HepG2 (cell line): ENCODE measurements at regions not wholly inside any gene's neighbourhood (a gene's known extent, or its start where the extent isn't known, plus 50 kb on each side); places are given as distances from the start of the nearest gene placed in this dataset.

Experiments used
- ARNTL ChIP-seq: sonication (generic); formaldehyde crosslinking; IDR thresholded peaks from 2 replicates; pipeline ENCODE4 v1.4.0; 2020; ENCODE audit warnings: mild to moderate bottlenecking, missing genetic modification reagents
- IRX3 ChIP-seq: sonication (generic); formaldehyde crosslinking; IDR thresholded peaks from 2 replicates; pipeline ENCODE4 v1.8.1; 2023; ENCODE audit warnings: mild to moderate bottlenecking, low read depth, missing genetic modification reagents, borderline replicate concordance
- KLF15 ChIP-seq: sonication (generic); formaldehyde crosslinking; IDR thresholded peaks from 2 replicates; pipeline ENCODE4 v1.8.1; 2023; ENCODE audit warnings: borderline replicate concordance, mild to moderate bottlenecking, inconsistent platforms, missing genetic modification reagents, mixed read lengths
- LCORL ChIP-seq, 2 experiments: fragments of 450-650 bp in 1 of 2; sonication (generic) in 1 of 2; formaldehyde crosslinking in 1 of 2; IDR thresholded peaks; 2 replicates each; pipeline versions ENCODE4 v1.5.0 to v1.6.1; 2017 to 2020; ENCODE audit warnings: antibody characterized with exemption in 1 of 2, missing genetic modification reagents in 1 of 2
- MEIS2 ChIP-seq: sonication (generic); formaldehyde crosslinking; IDR thresholded peaks from 2 replicates; pipeline ENCODE4 v1.9.0; 2021; ENCODE audit warnings: mild to moderate bottlenecking, missing genetic modification reagents
- MTF1 ChIP-seq: sonication (generic); formaldehyde crosslinking; IDR thresholded peaks from 2 replicates; pipeline ENCODE4 v1.5.0; 2020; ENCODE audit warnings: missing genetic modification reagents
- ZFP36 ChIP-seq: fragments of 150-350 bp; IDR thresholded peaks from 2 replicates; pipeline ENCODE4 v1.6.1; 2018; ENCODE audit warnings: borderline replicate concordance, low read length, low read depth; ENCODE audit not compliant: partially characterized antibody
- ZNF550 ChIP-seq: sonication (generic); formaldehyde crosslinking; IDR thresholded peaks from 2 replicates; pipeline ENCODE4 v1.4.0; 2020; ENCODE audit warnings: mild to moderate bottlenecking, missing genetic modification reagents, borderline replicate concordance
- ZNF577 ChIP-seq: sonication (generic); formaldehyde crosslinking; IDR thresholded peaks from 2 replicates; pipeline ENCODE4 v1.4.0; 2020; ENCODE audit warnings: mild to moderate bottlenecking, low read depth, missing genetic modification reagents, borderline replicate concordance
- ZNF709 ChIP-seq: sonication (generic); formaldehyde crosslinking; IDR thresholded peaks from 2 replicates; pipeline ENCODE4 v1.5.0; 2020; ENCODE audit warnings: mild to moderate bottlenecking, missing genetic modification reagents
- TF ChIP-seq, protein P1 (sequence below): sonication (generic); formaldehyde crosslinking; conservative IDR thresholded peaks from 2 replicates; pipeline ENCODE4 v1.5.0; 2020; ENCODE audit warnings: missing genetic modification reagents
- TF ChIP-seq, protein P2 (sequence below): sonication (generic); formaldehyde crosslinking; IDR thresholded peaks from 2 replicates; pipeline ENCODE4 v1.4.0; 2020; ENCODE audit warnings: missing genetic modification reagents, borderline replicate concordance
- TF ChIP-seq, protein P3 (sequence below): sonication (generic); formaldehyde crosslinking; IDR thresholded peaks from 2 replicates; pipeline ENCODE4 v1.4.0; 2020; ENCODE audit warnings: mild to moderate bottlenecking, missing genetic modification reagents

DNA sequence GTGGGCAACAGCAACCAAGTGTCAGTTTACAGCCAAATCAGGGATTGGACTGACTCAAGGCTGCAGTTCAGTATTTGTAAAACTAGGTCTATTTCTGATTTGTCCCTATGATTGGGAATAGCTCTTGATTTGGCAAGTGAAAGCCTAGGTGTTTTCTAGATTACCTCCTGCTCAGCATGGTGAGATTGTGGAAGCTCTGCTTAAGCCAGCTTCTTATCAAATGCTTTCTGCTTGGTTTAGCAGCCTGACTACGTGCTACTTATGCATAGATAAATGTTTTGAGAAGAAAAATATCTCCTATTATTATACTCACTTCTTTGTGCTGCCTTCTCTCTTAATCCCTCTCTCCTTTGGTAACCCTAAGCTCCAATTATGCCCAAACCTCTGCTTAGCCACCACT lies 86.3 kb upstream of the AMOTL1 start (continued):
- no peak for TF ChIP-seq MEIS2 (CRISPR knock-in tag)
- TF ChIP-seq ZFP36 = no peak
- no peak for TF ChIP-seq ZNF577 (CRISPR knock-in tag)
- TF ChIP-seq, protein P1, sequence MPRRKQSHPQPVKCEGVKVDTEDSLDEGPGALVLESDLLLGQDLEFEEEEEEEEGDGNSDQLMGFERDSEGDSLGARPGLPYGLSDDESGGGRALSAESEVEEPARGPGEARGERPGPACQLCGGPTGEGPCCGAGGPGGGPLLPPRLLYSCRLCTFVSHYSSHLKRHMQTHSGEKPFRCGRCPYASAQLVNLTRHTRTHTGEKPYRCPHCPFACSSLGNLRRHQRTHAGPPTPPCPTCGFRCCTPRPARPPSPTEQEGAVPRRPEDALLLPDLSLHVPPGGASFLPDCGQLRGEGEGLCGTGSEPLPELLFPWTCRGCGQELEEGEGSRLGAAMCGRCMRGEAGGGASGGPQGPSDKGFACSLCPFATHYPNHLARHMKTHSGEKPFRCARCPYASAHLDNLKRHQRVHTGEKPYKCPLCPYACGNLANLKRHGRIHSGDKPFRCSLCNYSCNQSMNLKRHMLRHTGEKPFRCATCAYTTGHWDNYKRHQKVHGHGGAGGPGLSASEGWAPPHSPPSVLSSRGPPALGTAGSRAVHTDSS (CRISPR knock-in tag) = no peak
- TF ChIP-seq ZNF550 (CRISPR knock-in tag) = no peak
- no peak for TF ChIP-seq IRX3 (CRISPR knock-in tag)
- no peak for TF ChIP-seq MTF1 (CRISPR knock-in tag)
- TF ChIP-seq, protein P2, sequence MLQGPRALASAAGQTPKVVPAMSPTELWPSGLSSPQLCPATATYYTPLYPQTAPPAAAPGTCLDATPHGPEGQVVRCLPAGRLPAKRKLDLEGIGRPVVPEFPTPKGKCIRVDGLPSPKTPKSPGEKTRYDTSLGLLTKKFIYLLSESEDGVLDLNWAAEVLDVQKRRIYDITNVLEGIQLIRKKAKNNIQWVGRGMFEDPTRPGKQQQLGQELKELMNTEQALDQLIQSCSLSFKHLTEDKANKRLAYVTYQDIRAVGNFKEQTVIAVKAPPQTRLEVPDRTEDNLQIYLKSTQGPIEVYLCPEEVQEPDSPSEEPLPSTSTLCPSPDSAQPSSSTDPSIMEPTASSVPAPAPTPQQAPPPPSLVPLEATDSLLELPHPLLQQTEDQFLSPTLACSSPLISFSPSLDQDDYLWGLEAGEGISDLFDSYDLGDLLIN (CRISPR knock-in tag) = no peak
- TF ChIP-seq LCORL (IDR thresholded peaks at IDR 0.05) = no peak
- TF ChIP-seq LCORL (CRISPR knock-in tag; IDR thresholded peaks at IDR 0.05) = no peak
- TF ChIP-seq, protein P3, sequence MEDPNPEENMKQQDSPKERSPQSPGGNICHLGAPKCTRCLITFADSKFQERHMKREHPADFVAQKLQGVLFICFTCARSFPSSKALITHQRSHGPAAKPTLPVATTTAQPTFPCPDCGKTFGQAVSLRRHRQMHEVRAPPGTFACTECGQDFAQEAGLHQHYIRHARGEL (CRISPR knock-in tag) = no peak
- no peak for TF ChIP-seq ARNTL
- TF ChIP-seq ZNF709 (CRISPR knock-in tag) = no peak
- no peak for TF ChIP-seq KLF15 (CRISPR knock-in tag)
